SK-N-MC (cell line): ENCODE measurements at regions not wholly inside any gene's neighbourhood (a gene's known extent, or its start where the extent isn't known, plus 50 kb on each side); places are given as distances from the start of the nearest gene placed in this dataset.

Experiments
- DNase-seq: peaks from one replicate; pipeline ENCODE4 v3.0.0-alpha.2; 2011; ENCODE audit warnings: low read depth, low spot score
- H3K27ac ChIP-seq: fragments of 200-600 bp; sonication (generic); 2 replicates; pipeline ENCODE4 v1.5.1; 2016; ENCODE audit warnings: mixed run types
- H3K36me3 ChIP-seq: fragments of 200-600 bp; sonication (generic); 2 replicates; pipeline ENCODE4 v1.6.1; 2017; ENCODE audit warnings: antibody characterized with exemption, low read length, mixed read lengths; ENCODE audit not compliant: insufficient read depth
- H3K4me3 ChIP-seq: fragments of 200-600 bp; sonication (generic); 2 replicates; pipeline ENCODE4 v1.5.1; 2016
- H3K9ac ChIP-seq: fragments of 200-600 bp; sonication (generic); 2 replicates; pipeline ENCODE4 v1.8.0; 2017; ENCODE audit warnings: mixed run types, mixed read lengths; ENCODE audit not compliant: insufficient read length
- H3K9me3 ChIP-seq: fragments of 200-600 bp; sonication (generic); 2 replicates; pipeline ENCODE4 v1.6.1; 2017; ENCODE audit warnings: low read depth, mild to moderate bottlenecking, antibody characterized with exemption, low read length, moderate library complexity, mixed read lengths
- EZH2 ChIP-seq: fragments of 200-600 bp; sonication (generic); IDR thresholded peaks from one replicate; pipeline ENCODE4 v1.6.1; 2017; ENCODE audit warnings: antibody characterized with exemption
- FOXP2 ChIP-seq: optimal IDR thresholded peaks from 2 replicates; pipeline ENCODE3; 2011; ENCODE audit warnings: mild to moderate bottlenecking, moderate library complexity; ENCODE audit not compliant: insufficient read depth; ENCODE audit errors: extremely low read length, control extremely low read depth
- POLR2AphosphoS5 ChIP-seq: IDR thresholded peaks from 2 replicates; pipeline ENCODE4 v1.6.1; 2012; ENCODE audit warnings: mild to moderate bottlenecking, low read depth, low read length, borderline replicate concordance

DNA sequence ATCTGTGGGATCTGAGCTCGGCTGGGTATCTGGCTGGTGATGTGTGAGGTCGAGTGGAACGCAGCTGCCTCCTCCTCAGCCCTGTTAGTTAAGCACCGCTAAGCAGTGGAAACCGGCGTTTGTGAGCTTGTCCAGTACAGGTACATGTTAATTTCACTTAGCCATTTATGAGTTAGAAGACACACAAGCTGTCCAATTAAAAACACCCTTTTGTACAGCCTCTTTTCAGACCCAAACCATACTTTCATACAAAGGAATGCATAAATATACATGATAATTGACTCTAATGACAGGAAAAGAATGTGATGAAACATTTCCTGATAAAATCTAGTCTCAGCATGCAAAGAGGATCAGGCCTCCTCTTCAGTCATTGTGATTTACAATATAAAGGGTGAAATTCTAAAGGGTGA, 163.6 kb upstream of the FAT1 start:
- DNase-seq: peak; percentile 1
- no peak overlapping the region for H3K27ac ChIP-seq
- H3K36me3 ChIP-seq: no peaks in the 10 kb centered on the region
- H3K9ac ChIP-seq: no peak overlapping the region
- TF ChIP-seq POLR2AphosphoS5 (no peak), EZH2 (no peak)
- no peak overlapping the region for H3K4me3 ChIP-seq
- H3K9me3 ChIP-seq: no peaks in the 10 kb centered on the region

DNA sequence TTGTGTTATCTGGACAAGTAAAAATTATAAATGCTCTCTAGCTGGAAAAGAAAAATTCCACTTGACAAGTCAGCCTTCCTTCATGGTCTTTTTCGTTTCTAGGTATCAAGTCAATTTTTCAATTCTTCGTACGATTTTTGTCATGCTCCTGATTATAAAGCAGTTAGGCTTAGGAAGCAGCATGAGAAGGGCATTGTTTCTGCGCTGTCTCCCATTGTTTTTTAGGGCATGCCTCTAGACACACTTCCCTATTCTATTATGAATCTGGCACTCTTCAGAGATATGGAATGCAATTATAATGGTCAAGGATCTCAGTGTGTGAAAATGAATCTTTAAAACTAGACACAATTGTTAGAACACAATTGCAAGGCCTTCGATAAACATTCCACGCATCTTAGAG, 164.1 kb upstream of the FAT1 start:
- Histone ChIP-seq H3K36me3 (no peaks in the 10 kb centered on the region), H3K9me3 (no peaks in the 10 kb centered on the region), H3K27ac (no peak overlapping the region), H3K4me3 (no peak overlapping the region), H3K9ac (no peak overlapping the region)
- no peak for DNase-seq
- no peak for TF ChIP-seq FOXP2
- no peak for TF ChIP-seq POLR2AphosphoS5
- no peak for TF ChIP-seq EZH2

DNA sequence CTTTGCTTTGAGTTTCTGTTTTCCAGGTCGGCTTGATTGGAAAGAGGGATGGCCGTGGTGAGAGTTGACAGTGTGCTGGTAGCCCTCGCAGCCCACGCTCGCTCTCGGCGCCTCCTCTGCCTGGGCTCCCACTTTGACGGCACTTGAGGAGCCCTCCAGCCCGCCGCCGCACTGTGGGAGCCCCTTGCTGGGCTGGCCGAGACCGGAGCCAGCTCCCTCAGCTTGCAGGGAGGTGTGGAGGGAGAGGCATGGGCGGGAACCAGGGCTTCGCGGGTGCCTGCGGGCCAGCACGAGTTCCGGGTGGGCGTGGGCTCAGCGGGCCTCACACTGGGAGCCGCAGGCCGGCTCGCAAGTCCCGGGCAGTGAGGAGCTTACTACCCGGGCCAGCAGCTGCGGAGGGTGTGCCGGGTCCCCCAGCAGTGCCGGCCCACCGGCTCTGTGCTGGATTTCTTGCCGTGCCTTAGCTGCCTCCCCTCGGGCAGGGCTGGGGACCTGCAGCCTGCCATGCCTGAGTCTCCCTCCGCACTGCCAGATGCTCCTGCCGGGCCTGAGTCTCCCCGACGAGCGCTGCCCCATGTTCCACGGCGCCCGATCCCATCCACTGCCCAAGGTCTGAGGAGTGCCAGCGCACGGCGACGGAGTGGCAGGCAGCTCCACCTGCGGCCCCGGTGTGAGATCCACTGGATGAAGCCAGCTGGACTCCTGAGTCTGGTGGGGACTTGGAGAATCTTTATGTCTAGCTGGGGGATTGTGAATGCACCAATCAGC, 166.4 kb upstream of the FAT1 start:
- no peaks in the 10 kb centered on the region for H3K9me3 ChIP-seq
- H3K36me3 ChIP-seq: no peaks in the 10 kb centered on the region
- no peak overlapping the region for H3K27ac ChIP-seq
- no peak for DNase-seq
- no peak for TF ChIP-seq EZH2
- TF ChIP-seq FOXP2: no peak
- no peak for TF ChIP-seq POLR2AphosphoS5
- H3K9ac ChIP-seq: no peak overlapping the region
- no peak overlapping the region for H3K4me3 ChIP-seq

- no peaks in the 10 kb centered on the region for H3K9me3 ChIP-seq
Observed at GRCh38 chr4:186891859-186892486, 168.3 kb upstream of the FAT1 start.

GRCh38 chr4:186898367-186898766, 174.7 kb upstream of the FAT1 start:
- no peak overlapping the region for H3K4me3 ChIP-seq
- no peak for DNase-seq
- no peak overlapping the region for H3K27ac ChIP-seq
- TF ChIP-seq POLR2AphosphoS5: no peak
- TF ChIP-seq EZH2: no peak
- H3K36me3 ChIP-seq: no peaks in the 10 kb centered on the region
- H3K9me3 ChIP-seq: no peaks in the 10 kb centered on the region
- H3K9ac ChIP-seq: no peak overlapping the region

More at GRCh38 chr4:186891859-186892486, 168.3 kb upstream of the FAT1 start:
- H3K36me3 ChIP-seq: no peaks in the 10 kb centered on the region
- no peak overlapping the region for H3K4me3 ChIP-seq
- no peak for TF ChIP-seq POLR2AphosphoS5
- no peak for TF ChIP-seq FOXP2
- no peak for TF ChIP-seq EZH2
- no peak for DNase-seq
- no peak overlapping the region for H3K9ac ChIP-seq
- no peak overlapping the region for H3K27ac ChIP-seq

DNA sequence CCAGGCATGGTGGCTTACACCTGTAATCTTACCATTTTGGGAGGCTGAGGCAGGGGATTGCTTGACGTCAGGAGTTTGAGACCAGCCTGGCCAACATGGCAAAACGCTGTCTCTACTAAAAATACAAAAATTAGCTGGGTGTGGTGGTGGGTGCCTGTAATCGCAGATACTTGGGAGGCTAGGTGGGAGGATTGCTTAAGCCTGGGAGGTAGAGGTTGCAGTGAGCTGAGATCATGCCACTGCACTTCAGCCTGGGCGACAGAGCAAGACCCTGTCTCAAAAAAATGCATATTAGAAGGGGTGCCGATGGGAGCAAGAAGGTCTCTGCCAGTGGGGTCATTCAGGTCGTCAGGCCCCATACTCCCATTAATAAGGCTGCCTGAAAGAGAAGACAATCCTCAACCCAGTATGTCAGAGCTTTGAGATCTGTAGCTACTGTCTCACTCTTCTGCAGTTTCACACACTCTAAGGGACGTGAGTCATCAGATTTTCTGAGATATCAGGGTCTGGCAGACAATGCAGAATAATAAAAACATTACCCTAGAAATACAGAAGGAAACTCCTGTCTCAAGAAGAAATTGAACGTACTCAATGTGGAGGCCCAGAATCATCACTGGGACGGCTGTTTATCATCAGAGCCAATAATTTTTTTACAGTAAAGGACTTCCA, 176.7 kb upstream of the FAT1 start:
- Histone ChIP-seq H3K9me3 (no peaks in the 10 kb centered on the region), H3K27ac (no peak overlapping the region), H3K9ac (no peak overlapping the region), H3K4me3 (no peak overlapping the region), H3K36me3 (no peaks in the 10 kb centered on the region)
- DNase-seq: no peak
- TF ChIP-seq POLR2AphosphoS5 (no peak), FOXP2 (no peak), EZH2 (no peak)

DNA sequence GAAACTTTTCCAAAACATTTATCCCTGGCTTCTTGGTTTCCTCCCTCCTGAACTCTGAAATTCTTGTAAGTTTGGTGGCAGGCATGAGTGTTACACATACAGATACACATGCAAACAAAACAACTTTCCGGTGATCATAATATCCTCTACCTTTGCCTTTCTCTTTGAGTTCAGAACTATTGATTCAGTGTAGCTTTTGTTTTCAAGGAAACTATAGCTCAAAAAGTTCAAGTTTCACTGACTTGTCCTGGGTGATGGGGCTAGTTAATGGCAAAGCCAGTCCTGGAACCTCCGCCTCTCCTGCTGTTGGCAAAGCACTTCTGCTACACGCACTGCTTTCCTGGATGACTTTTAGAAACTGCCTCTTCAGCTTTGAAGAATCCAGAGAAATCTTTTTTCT, 177.3 kb upstream of the FAT1 start:
- DNase-seq: no peak
- Histone ChIP-seq H3K9ac (no peak overlapping the region), H3K4me3 (no peak overlapping the region), H3K36me3 (no peaks in the 10 kb centered on the region), H3K27ac (no peak overlapping the region), H3K9me3 (no peaks in the 10 kb centered on the region)
- no peak for TF ChIP-seq POLR2AphosphoS5

DNA sequence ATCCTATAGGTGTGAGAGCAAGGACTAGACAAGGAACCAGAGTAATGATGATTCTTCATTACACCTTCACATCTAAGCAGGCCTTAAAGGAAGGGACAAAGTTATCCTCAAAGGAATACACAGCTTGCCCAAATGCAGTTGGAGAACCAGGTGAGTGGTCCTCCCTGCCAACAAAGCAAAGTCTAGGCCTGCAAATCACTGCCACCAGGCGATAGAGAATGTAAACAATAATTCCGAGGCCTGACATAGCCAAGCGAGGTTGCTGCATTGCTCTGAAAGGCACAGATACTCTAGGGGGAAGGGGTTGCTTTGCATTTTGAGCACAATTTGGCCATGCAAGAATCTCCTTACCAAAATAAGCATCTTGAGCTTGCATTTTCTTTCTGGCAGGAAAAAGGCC, 178.2 kb upstream of the FAT1 start:
- Histone ChIP-seq H3K4me3 (no peak overlapping the region), H3K9ac (no peak overlapping the region), H3K36me3 (no peaks in the 10 kb centered on the region), H3K9me3 (no peaks in the 10 kb centered on the region), H3K27ac (no peak overlapping the region)
- no peak for DNase-seq
- no peak for TF ChIP-seq POLR2AphosphoS5
- TF ChIP-seq EZH2: no peak
- TF ChIP-seq FOXP2: no peak
